ENCODE measurements at regions not wholly inside any gene's neighbourhood (a gene's known extent, or its start where the extent isn't known, plus 50 kb on each side); places are given as distances from the start of the nearest gene placed in this dataset.
A peak's percentile ranks its signal among the peaks of the same experiment; 100 is the strongest.

DNA sequence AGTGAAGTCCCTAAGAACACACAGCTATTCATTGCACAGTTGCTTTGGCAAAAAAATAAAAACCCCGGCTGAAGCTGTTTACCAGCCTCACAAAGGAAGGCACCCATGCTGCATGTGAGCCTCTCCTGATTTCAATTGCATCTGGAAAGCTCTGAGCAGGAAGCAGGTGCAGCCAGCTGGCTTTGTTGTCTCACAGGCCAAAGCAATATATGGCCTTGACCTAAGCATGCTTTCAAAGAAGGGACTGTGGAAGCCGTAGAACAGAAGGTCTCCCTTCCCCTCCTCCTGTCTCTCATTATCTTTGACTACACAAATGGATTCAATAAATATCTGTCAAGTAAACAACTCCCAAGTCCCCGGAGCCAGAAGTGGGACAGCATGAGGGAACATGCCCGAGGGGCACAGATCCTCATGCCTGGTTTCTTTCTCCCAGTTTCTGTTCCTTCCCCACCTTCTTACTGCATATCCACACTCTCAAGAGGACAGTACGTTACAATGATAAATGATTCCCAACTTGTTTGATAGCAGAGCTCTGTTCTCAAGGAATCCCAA, 57.2 kb upstream of the PCSK2 start:
- H3K4me3 ChIP-seq (ENCODE audit: low read length): no peak overlapping the region
- TF ChIP-seq, protein P1, sequence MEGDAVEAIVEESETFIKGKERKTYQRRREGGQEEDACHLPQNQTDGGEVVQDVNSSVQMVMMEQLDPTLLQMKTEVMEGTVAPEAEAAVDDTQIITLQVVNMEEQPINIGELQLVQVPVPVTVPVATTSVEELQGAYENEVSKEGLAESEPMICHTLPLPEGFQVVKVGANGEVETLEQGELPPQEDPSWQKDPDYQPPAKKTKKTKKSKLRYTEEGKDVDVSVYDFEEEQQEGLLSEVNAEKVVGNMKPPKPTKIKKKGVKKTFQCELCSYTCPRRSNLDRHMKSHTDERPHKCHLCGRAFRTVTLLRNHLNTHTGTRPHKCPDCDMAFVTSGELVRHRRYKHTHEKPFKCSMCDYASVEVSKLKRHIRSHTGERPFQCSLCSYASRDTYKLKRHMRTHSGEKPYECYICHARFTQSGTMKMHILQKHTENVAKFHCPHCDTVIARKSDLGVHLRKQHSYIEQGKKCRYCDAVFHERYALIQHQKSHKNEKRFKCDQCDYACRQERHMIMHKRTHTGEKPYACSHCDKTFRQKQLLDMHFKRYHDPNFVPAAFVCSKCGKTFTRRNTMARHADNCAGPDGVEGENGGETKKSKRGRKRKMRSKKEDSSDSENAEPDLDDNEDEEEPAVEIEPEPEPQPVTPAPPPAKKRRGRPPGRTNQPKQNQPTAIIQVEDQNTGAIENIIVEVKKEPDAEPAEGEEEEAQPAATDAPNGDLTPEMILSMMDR (conservative IDR thresholded peaks at IDR 0.05; ENCODE audit: low read length): no peak
- DNase-seq (ENCODE audit: low read depth): no peak

DNA sequence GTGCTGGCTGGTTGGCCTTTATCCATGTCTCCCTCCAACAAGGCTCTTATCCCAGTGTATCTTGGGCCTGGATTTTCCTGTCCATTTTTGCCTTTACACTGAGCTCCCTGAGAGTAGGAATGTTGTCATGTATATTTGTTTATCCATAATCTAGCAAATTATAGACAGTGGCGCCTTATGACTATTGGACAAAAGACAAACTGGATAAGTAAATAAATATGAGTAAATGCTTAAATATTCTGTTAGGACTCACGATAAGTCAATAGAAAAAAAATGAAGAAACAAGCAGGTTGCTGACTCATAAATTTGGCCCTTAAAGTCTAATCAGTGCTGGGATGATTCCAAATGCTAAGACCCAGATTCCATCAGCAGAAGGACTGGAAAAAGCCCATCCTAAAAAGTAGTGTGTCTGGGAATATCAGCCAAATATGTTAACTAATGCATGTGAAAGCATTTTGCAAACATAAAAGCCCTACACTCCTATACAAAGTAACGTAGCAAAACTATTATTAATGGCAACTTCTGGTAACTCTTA, 55.0 kb upstream of the PCSK2 start:
- peak; percentile 5 for DNase-seq (ENCODE audit: low read depth)
- TF ChIP-seq, protein P1 (conservative IDR thresholded peaks at IDR 0.05; ENCODE audit: low read length): no peak
- no peak overlapping the region for H3K4me3 ChIP-seq (ENCODE audit: low read length)

DNA sequence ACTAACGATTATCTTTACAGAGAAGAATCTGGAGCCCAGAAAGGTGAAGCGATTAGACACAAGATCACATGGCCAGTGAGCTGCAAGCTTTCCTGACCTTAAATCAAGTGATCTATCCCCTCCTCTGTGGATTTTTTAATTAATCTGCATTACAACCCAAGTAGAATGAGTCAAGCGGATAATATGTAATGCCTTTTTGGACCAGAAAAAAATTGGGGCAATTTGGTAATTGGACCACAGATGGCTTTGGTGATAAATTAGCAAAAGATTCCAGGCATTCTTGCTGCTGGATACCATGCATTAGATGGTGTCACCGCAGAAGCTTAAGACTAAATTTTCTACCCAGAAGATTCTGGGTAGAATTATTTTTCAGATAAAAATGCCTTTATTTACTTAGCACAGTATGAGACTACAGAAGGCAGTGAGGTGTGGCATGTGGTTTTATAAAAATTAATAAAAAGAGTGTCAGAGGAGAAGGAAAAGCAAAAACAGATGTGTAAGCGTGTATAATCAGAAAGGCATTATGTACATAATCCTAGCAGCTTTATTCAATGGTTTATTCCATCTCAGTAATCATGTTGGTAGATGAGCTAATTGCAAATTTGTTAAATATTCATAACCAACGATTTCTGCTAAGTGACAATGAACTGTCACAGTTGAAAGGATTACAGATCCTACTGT, 53.9 kb upstream of the PCSK2 start:
- no peak overlapping the region for H3K4me3 ChIP-seq (ENCODE audit: low read length)
- DNase-seq (ENCODE audit: low read depth): peak; percentile 53
- TF ChIP-seq, protein P1 (conservative IDR thresholded peaks at IDR 0.05; ENCODE audit: low read length): no peak
